ENCODE measurements at regions not wholly inside any gene's neighbourhood (a gene's known extent, or its start where the extent isn't known, plus 50 kb on each side); places are given as distances from the start of the nearest gene placed in this dataset.

DNA sequence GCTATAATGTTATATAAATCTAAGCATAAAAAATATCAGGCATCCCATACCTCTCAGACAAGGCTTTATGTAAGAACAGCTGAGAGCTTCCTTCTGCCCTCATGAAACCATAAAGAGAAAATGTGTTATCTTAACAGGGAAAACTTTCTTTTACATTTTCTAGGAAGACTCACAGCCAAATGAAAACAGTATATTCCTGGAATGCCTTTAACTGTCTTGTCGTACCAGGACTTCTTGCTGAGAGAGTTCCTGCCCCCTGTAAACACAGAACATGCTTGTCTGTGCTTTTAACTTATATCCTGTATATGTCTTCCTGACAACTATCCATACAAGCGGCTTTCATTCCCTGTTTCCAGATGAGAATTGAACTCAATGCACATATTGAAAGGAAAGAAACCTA is 64.8 kb upstream of the AHR start:
- TF ChIP-seq, protein P1, sequence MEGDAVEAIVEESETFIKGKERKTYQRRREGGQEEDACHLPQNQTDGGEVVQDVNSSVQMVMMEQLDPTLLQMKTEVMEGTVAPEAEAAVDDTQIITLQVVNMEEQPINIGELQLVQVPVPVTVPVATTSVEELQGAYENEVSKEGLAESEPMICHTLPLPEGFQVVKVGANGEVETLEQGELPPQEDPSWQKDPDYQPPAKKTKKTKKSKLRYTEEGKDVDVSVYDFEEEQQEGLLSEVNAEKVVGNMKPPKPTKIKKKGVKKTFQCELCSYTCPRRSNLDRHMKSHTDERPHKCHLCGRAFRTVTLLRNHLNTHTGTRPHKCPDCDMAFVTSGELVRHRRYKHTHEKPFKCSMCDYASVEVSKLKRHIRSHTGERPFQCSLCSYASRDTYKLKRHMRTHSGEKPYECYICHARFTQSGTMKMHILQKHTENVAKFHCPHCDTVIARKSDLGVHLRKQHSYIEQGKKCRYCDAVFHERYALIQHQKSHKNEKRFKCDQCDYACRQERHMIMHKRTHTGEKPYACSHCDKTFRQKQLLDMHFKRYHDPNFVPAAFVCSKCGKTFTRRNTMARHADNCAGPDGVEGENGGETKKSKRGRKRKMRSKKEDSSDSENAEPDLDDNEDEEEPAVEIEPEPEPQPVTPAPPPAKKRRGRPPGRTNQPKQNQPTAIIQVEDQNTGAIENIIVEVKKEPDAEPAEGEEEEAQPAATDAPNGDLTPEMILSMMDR (IDR thresholded peaks at IDR 0.05; ENCODE audit: low read length): no peak
- no peak for TF ChIP-seq EZH2 (optimal IDR thresholded peaks at IDR 0.05; ENCODE audit: low read depth, low read length)
- no peak for TF ChIP-seq EZH2phosphoT487 (IDR thresholded peaks at IDR 0.05; ENCODE audit: low read length)

All from MM.1S (cell line).